ENCODE measurements at regions not wholly inside any gene's neighbourhood (a gene's known extent, or its start where the extent isn't known, plus 50 kb on each side); places are given as distances from the start of the nearest gene placed in this dataset.

GRCh38 chr18:22872900-22873537, 60.1 kb upstream of the RBBP8 start:
- no peak for TF ChIP-seq CTCF (IDR thresholded peaks at IDR 0.05)
- TF ChIP-seq POLR2A (IDR thresholded peaks at IDR 0.05): no peak
- Histone ChIP-seq H3K27me3 (no peaks in the 10 kb centered on the region), H3K27ac (peak overlapping the region in 2 of 4 donors; percentile 18 to 65), H3K9me3 (no peaks in the 10 kb centered on the region), H3K4me1 (peaks cover 0 to 20% (median 0%) of the 10 kb centered on the region in 3 donors), H3K4me3 (peak overlapping the region in 1 of 4 donors; percentile 34), H3K36me3 (no peaks in the 10 kb centered on the region)
- WGBS, 2 donors: 23 to 36% methylated on average over 8 of the region's 8 CpGs
- no peak for DNase-seq
- intact Hi-C loops (cut with DNase I): no loop called here

- no peaks in the 10 kb centered on the region for H3K4me1 ChIP-seq
- intact Hi-C loops (cut with DNase I): no loop called here
- no peak overlapping the region for H3K4me3 ChIP-seq
- TF ChIP-seq POLR2A (IDR thresholded peaks at IDR 0.05) (no peak), CTCF (IDR thresholded peaks at IDR 0.05) (no peak)
- H3K36me3 ChIP-seq: no peaks in the 10 kb centered on the region
- no peaks in the 10 kb centered on the region for H3K9me3 ChIP-seq
- no peak overlapping the region for H3K27ac ChIP-seq
- DNase-seq: no peak
- no peaks in the 10 kb centered on the region for H3K27me3 ChIP-seq
- 53 to 86% methylated on average over 3 of the region's 3 CpGs for WGBS, 2 donors
Measured at GRCh38 chr18:22879293-22879692, 53.8 kb upstream of the RBBP8 start.

- TF ChIP-seq CTCF (IDR thresholded peaks at IDR 0.05) (no peak), POLR2A (IDR thresholded peaks at IDR 0.05) (no peak)
- intact Hi-C loops (cut with DNase I): no loop called here
- H3K9me3 ChIP-seq: no peaks in the 10 kb centered on the region
Measured at GRCh38 chr18:22882084-22882483, 51.0 kb upstream of the RBBP8 start.

GRCh38 chr18:22883179-22883578, 49.9 kb upstream of the RBBP8 start:
- Histone ChIP-seq H3K27ac (no peak overlapping the region), H3K4me1 (no peaks in the 10 kb centered on the region), H3K36me3 (no peaks in the 10 kb centered on the region), H3K27me3 (no peaks in the 10 kb centered on the region), H3K4me3 (no peak overlapping the region), H3K9me3 (no peaks in the 10 kb centered on the region)
- 75 to 82% methylated on average over 2 of the region's 2 CpGs for WGBS, 2 donors
- TF ChIP-seq POLR2A (IDR thresholded peaks at IDR 0.05) (no peak), CTCF (IDR thresholded peaks at IDR 0.05) (no peak)
- DNase-seq: no peak
- intact Hi-C loops (cut with DNase I): no loop called here

More at GRCh38 chr18:22882084-22882483, 51.0 kb upstream of the RBBP8 start:
- H3K36me3 ChIP-seq: no peaks in the 10 kb centered on the region
- H3K4me3 ChIP-seq: no peak overlapping the region
- no peak for DNase-seq
- no peak overlapping the region for H3K27ac ChIP-seq
- no peaks in the 10 kb centered on the region for H3K4me1 ChIP-seq
- no peaks in the 10 kb centered on the region for H3K27me3 ChIP-seq

Small RNA genes lying in the stretch of these regions (small RNA-seq; reads per million reads assigned to genes)
- 0 reads per million in 4 donors for gene RNU6-1032P

Data from esophagus squamous epithelium (tissue), 5 donors.